ENCODE measurements at regions not wholly inside any gene's neighbourhood (a gene's known extent, or its start where the extent isn't known, plus 50 kb on each side); places are given as distances from the start of the nearest gene placed in this dataset.
A peak's percentile ranks its signal among the peaks of the same experiment; 100 is the strongest.

DNA sequence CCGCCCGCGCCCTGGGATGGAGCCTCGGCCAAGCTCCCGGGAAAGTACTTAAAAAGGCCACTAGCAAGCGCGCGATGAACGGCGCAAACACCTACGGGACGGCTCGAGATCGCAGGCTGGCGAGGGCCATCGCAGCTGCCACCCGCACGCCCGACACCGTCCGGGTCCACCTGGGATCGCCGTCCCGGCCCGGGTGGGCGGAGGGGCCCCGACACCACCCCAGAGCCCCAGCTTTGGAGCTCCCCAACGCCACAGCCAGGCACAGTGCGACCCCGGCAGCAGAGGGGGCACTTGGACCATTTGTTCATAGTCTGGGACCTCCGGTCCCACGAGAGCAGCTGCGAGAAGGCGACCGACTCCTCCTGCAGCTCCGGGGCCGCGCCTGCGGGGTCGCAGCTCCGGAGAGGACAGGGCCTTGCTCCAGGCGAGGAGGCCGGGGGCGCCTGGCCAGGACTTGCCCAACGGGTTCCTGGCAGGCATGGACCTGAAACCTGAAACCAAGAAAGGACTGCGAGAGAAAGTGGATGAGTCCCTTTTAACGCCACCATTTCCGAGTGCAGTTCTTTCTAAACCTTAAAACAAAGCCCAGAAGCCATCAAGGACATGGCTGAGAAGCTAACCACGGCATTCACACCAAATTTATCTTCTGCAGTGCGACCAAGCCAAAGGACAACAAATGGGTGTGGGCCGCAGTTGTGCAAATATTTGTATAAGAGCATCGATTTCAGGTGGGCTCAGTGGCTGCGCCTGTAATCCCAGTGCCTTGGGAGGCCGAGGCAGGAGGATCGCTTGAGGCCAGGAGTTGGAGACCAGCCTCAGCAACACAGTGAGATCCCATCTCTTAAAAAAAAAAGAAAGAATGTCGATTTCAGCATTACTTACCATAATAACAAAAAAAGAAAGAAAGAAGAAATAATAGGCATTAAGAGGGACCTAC, 54.0 kb upstream of the IMP4 start:
- TF ChIP-seq, protein P1, sequence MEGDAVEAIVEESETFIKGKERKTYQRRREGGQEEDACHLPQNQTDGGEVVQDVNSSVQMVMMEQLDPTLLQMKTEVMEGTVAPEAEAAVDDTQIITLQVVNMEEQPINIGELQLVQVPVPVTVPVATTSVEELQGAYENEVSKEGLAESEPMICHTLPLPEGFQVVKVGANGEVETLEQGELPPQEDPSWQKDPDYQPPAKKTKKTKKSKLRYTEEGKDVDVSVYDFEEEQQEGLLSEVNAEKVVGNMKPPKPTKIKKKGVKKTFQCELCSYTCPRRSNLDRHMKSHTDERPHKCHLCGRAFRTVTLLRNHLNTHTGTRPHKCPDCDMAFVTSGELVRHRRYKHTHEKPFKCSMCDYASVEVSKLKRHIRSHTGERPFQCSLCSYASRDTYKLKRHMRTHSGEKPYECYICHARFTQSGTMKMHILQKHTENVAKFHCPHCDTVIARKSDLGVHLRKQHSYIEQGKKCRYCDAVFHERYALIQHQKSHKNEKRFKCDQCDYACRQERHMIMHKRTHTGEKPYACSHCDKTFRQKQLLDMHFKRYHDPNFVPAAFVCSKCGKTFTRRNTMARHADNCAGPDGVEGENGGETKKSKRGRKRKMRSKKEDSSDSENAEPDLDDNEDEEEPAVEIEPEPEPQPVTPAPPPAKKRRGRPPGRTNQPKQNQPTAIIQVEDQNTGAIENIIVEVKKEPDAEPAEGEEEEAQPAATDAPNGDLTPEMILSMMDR (IDR thresholded peaks at IDR 0.05; ENCODE audit: poor library complexity), result peak; percentile 45
- TF ChIP-seq EZH2 (IDR thresholded peaks at IDR 0.05; ENCODE audit: borderline replicate concordance) (no peak), EZH2phosphoT487 (IDR thresholded peaks at IDR 0.05; ENCODE audit: low read depth, severe bottlenecking, unreplicated experiment) (no peak)
